ENCODE measurements at regions not wholly inside any gene's neighbourhood (a gene's known extent, or its start where the extent isn't known, plus 50 kb on each side); places are given as distances from the start of the nearest gene placed in this dataset.

GRCh38 chr6:139436957-139437348 lies 62.5 kb upstream of the CITED2 start:
- no peaks in the 10 kb centered on the region for H4K20me1 ChIP-seq (ENCODE audit: low read depth)

GRCh38 chr6:139436200-139436956 lies 61.9 kb upstream of the CITED2 start:
- Mint-ChIP-seq H3K27me3 (ENCODE audit: insufficient read depth, low read depth) (no peaks in the 10 kb centered on the region), H3K4me3 (no peak overlapping the region), H3K27ac (no peak overlapping the region), H3K4me1 (peaks cover 21% of the 10 kb centered on the region), H3K9me3 (peaks cover 9% of the 10 kb centered on the region), H3K36me3 (no peaks in the 10 kb centered on the region)
- TF ChIP-seq EZH2phosphoT487 (IDR thresholded peaks at IDR 0.05) (no peak), CTCF (IDR thresholded peaks at IDR 0.05) (no peak), EZH2 (IDR thresholded peaks at IDR 0.05) (no peak)
- Histone ChIP-seq H3F3A (ENCODE audit: low read depth) (no peaks in the 10 kb centered on the region), H3K9ac (no peak overlapping the region), H3K36me3 (no peaks in the 10 kb centered on the region), H3K9me3 (ENCODE audit: low read depth) (no peaks in the 10 kb centered on the region), H4K20me1 (ENCODE audit: low read depth) (no peaks in the 10 kb centered on the region), H2AFZ (replicated peaks) (peak overlapping the region; percentile 37), H3K27me3 (no peaks in the 10 kb centered on the region), H3K4me3 (no peak overlapping the region), H3K27ac (no peak overlapping the region), H3K4me1 (peaks cover 7% of the 10 kb centered on the region), H3K4me2 (no peak overlapping the region), H3K79me2 (ENCODE audit: low read depth) (no peaks in the 10 kb centered on the region)
- peak; percentile 32 for DNase-seq (ENCODE audit: low spot score)

More at GRCh38 chr6:139436957-139437348, 62.5 kb upstream of the CITED2 start:
- Histone ChIP-seq H2AFZ (replicated peaks) (no peak overlapping the region), H3K4me3 (no peak overlapping the region), H3K79me2 (ENCODE audit: low read depth) (no peaks in the 10 kb centered on the region), H3K9ac (no peak overlapping the region), H3K27ac (no peak overlapping the region), H3K4me1 (peaks cover 7% of the 10 kb centered on the region), H3F3A (ENCODE audit: low read depth) (no peaks in the 10 kb centered on the region), H3K4me2 (no peak overlapping the region), H3K36me3 (no peaks in the 10 kb centered on the region), H3K9me3 (ENCODE audit: low read depth) (no peaks in the 10 kb centered on the region), H3K27me3 (no peaks in the 10 kb centered on the region)
- Mint-ChIP-seq H3K36me3 (no peaks in the 10 kb centered on the region), H3K27ac (no peak overlapping the region), H3K27me3 (ENCODE audit: insufficient read depth, low read depth) (no peaks in the 10 kb centered on the region), H3K9me3 (peaks cover 8% of the 10 kb centered on the region), H3K4me3 (no peak overlapping the region), H3K4me1 (peaks cover 21% of the 10 kb centered on the region)
- no peak for TF ChIP-seq CTCF (IDR thresholded peaks at IDR 0.05)
- TF ChIP-seq EZH2phosphoT487 (IDR thresholded peaks at IDR 0.05): no peak
- no peak for TF ChIP-seq EZH2 (IDR thresholded peaks at IDR 0.05)
- no peak for DNase-seq (ENCODE audit: low spot score)

DNA sequence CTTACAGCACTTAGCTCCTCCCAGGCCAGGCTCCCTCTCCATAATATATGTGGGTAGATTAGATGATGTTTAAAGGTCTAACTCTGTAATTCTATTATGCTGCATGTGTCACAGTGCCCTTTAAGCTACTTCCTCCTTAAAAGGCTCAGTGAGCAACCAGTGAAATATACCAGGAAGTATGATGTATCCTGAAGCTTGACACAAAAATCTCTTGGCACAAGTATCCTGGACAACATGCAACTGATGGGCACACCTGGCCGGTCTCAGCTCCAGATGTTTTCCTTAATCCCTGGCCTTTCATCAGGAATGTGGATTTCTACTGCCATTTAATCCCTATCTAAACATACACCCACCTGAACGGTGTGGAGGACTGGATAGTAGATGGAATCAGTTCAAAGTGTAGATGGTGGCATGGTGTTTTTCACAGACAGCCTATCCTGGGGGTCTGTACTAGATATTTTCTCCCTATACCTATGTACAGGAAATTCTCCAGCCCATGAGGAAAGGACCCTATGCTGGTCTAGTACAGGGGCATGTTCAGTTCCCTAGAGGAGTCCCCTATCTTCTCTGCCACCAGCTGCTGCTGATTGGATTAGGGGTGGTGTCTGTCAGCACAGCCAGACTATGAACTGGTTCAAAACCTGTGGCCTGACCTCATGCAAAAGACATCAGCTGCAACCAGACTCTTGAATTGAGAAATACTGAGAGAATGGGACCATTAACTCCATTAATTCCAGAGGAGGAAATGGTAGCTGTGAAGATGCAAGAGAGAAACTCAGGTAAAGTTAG lies 59.4 kb upstream of the CITED2 start:
- no peaks in the 10 kb centered on the region for H3K79me2 ChIP-seq (ENCODE audit: low read depth)
- no peak overlapping the region for H3K27ac ChIP-seq
- H3K9me3 Mint-ChIP-seq: peaks cover 9% of the 10 kb centered on the region
- no peak overlapping the region for H3K9ac ChIP-seq
- H3K4me1 Mint-ChIP-seq: peaks cover 29% of the 10 kb centered on the region
- H3K4me3 ChIP-seq: no peak overlapping the region
- H3F3A ChIP-seq (ENCODE audit: low read depth): peaks cover 6% of the 10 kb centered on the region
- H3K27ac Mint-ChIP-seq: no peak overlapping the region
- H3K4me1 ChIP-seq: peaks cover 18% of the 10 kb centered on the region
- no peak for TF ChIP-seq EZH2 (IDR thresholded peaks at IDR 0.05)
- no peak for TF ChIP-seq EZH2phosphoT487 (IDR thresholded peaks at IDR 0.05)
- no peak for TF ChIP-seq CTCF (IDR thresholded peaks at IDR 0.05)
- no peak overlapping the region for H3K4me2 ChIP-seq
- no peaks in the 10 kb centered on the region for H3K36me3 Mint-ChIP-seq
- no peaks in the 10 kb centered on the region for H4K20me1 ChIP-seq (ENCODE audit: low read depth)
- no peak overlapping the region for H2AFZ ChIP-seq (replicated peaks)
- H3K9me3 ChIP-seq (ENCODE audit: low read depth): no peaks in the 10 kb centered on the region
- no peak overlapping the region for H3K4me3 Mint-ChIP-seq
- peaks cover 6% of the 10 kb centered on the region for H3K27me3 Mint-ChIP-seq (ENCODE audit: insufficient read depth, low read depth)
- DNase-seq (ENCODE audit: low spot score): no peak
- no peaks in the 10 kb centered on the region for H3K36me3 ChIP-seq
- no peaks in the 10 kb centered on the region for H3K27me3 ChIP-seq
